AG09319 (cell line): ENCODE measurements at regions not wholly inside any gene's neighbourhood (a gene's known extent, or its start where the extent isn't known, plus 50 kb on each side); places are given as distances from the start of the nearest gene placed in this dataset.

ENCODE experiments used
- DNase-seq: peaks from one replicate; pipeline ENCODE4 v3.0.0-alpha.2; 2010; ENCODE audit warnings: low read depth; ENCODE audit errors: extremely low read depth
- TF ChIP-seq, protein P1 (sequence below): IDR thresholded peaks from 2 replicates; pipeline ENCODE4 v1.5.1; 2011; ENCODE audit warnings: low read depth, mild to moderate bottlenecking, inconsistent platforms, low read length, moderate library complexity

DNA sequence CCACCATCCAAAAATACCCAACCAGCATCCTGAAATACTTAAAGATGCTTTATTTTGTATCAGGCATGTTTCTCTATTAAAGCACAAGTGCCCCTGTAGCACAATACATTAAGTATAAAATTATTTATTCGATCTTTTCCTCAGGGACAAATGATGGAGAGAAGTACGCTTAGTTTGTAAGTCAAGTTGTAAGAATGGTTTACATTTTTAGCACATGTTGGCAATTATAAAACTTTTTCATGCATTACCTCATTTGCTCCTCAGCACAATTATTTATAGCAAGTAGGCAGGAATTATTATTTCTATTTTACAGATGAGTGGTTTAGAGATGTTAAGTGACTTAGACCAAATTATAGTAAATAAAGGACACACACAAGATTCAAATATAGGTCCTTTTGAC lies 232.6 kb upstream of the HTR2A start:
- no peak for DNase-seq
- TF ChIP-seq, protein P1, sequence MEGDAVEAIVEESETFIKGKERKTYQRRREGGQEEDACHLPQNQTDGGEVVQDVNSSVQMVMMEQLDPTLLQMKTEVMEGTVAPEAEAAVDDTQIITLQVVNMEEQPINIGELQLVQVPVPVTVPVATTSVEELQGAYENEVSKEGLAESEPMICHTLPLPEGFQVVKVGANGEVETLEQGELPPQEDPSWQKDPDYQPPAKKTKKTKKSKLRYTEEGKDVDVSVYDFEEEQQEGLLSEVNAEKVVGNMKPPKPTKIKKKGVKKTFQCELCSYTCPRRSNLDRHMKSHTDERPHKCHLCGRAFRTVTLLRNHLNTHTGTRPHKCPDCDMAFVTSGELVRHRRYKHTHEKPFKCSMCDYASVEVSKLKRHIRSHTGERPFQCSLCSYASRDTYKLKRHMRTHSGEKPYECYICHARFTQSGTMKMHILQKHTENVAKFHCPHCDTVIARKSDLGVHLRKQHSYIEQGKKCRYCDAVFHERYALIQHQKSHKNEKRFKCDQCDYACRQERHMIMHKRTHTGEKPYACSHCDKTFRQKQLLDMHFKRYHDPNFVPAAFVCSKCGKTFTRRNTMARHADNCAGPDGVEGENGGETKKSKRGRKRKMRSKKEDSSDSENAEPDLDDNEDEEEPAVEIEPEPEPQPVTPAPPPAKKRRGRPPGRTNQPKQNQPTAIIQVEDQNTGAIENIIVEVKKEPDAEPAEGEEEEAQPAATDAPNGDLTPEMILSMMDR, result no peak

- TF ChIP-seq, protein P1, result no peak; the same call in 1 of the 2 replicates
- DNase-seq, result no peak
Measured at GRCh38 chr13:47126432-47126831, 229.6 kb upstream of the HTR2A start.

GRCh38 chr13:47121092-47121763 lies 224.4 kb upstream of the HTR2A start:
- DNase-seq, result no peak
- TF ChIP-seq, protein P1, result no peak

DNA sequence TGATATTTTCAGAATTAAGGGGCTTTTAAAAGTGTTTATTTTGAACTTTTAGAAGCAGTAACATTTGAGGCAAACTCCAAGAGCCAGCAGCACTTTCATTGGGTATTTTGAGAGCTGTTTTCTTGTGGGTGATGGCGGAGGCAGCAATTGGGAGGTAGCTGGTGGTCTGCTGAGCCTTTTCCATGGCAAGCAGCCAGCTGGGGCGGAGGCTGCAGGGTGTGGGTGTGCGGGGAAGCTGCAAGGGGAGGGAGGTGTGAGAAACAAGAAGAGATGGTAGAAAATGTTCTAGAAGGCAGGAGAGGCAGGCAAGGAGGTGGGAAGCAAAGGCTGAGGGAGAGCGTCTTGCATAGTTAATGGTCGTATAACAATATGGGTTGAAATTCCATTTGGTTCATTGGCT lies 223.4 kb upstream of the HTR2A start:
- no peak for DNase-seq

DNA sequence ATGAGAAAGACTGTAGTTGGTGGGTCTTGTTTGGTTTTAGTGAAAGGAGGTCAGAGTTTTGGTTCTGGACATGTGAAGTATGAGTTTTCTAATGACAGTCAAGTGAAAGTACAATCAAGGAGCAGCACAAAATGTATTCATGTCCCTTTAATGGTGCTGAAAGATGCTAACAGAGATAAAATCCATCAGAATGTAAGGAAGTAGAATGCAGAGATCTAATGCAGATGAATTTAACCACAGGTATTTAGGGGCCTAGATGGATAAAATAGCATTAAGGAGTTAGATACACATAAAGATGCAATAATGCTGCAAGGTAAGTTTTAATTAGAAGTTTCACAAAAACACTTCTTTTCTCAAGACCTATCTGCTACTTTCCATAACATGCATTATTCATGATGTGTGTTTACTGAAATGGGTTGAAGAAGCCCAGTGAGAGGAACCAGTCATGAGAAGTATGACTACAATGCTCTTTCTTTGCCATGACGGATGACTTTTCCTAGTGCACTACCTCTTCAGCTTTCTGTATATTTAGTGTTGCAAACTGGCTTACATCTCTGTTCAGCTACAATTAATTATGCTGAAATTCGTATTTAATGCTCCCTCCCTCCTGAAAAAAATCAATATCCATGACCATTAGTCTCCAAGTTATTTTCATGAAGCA lies 222.9 kb upstream of the HTR2A start:
- DNase-seq, result no peak
- TF ChIP-seq, protein P1, result no peak

More for the DNA sequence above, 223.4 kb upstream of the HTR2A start:
- TF ChIP-seq, protein P1, result no peak

- peak; percentile 11 for DNase-seq
- TF ChIP-seq, protein P1, result no peak
Measured at GRCh38 chr13:47117268-47117667, 220.4 kb upstream of the HTR2A start.

- TF ChIP-seq, protein P1, result no peak
- DNase-seq, result no peak
Measured at GRCh38 chr13:47114030-47114429, 217.2 kb upstream of the HTR2A start.
